ENCODE measurements at regions not wholly inside any gene's neighbourhood (a gene's known extent, or its start where the extent isn't known, plus 50 kb on each side); places are given as distances from the start of the nearest gene placed in this dataset.

DNA sequence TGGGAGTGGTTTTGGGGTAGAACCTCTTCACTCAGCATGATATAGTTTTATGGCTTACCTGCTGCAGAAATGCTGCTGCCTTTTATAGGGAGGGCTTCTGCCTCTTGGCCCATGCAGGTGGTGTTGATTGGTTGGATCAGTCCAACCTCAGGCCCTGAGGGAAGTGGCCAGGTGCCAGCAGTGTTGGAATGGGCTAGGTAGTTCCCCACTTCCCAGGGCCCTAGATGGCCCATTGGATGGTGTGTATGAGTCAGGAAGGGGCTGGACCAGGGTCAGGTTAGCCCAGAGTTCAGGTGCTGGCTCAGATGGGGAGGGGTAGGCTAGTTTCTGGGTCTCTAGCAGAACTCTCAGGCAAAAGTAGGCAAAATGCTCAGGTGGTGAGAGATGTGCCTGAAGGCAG, 455.5 kb downstream of the CCSER2 start:
- DNase-seq (ENCODE audit: low read depth in 2 of 2): no peak

DNA sequence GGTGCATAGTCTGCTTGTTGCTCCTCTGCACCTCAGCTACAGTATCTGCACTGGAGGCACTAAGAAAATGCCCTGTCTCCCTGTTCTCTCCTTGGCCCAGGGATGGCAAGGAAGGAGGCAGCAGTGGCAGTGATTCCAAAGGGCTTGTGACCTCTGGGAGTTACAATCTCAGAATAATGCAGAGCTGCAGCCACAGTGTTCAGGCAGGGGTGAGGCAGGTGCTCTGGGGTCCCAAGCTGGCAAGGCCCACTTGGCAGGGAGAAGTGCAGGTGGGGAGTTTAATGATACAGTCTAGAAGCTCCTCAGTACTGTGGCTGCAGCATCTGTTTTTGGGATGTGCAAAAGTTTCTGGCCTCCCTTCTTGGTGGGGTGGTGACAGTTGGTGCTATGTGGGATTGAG, 456.4 kb downstream of the CCSER2 start:
- no peak for DNase-seq (ENCODE audit: low read depth in 2 of 2)

DNA sequence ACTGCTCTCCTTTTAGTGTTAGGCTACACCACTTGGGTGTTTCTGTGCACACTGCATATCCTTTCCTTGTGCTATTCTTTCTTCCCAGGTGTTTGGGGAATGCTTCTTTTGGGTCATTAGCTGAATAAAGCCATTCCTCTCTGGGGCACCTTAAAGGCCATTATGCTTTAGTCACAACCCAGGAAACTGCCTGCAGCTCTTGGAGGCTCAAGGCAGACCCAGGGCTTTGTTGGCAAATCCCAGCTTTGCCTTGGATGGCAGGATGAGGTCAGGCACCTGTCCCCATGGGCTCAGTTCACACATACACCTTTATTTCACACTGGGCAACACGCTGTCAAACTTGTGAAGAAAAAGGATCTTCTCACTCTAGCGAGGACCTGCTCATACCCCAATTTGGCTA, 460.6 kb downstream of the CCSER2 start:
- DNase-seq (ENCODE audit: low read depth in 2 of 2): no peak

DNA sequence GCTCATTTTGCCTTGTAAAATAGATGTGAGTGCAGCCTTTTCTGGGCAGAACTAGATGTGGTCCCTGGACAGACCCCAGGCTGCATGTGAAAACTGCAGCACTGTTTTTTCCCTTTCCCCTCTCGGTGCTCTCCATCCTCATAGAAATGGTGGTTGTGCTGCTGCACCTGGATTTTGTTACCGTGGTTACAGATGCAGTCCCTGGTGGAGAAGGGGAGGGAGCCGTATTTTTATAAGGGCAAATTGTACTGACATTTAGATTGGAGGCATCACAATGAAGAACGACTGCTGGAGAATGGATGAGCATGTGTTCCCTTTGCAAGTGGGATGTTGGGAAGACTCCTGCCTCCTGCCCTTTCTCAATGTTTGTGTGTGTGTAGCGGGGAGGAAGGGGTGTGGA, 469.9 kb downstream of the CCSER2 start:
- no peak for DNase-seq (ENCODE audit: low read depth in 2 of 2)

DNA sequence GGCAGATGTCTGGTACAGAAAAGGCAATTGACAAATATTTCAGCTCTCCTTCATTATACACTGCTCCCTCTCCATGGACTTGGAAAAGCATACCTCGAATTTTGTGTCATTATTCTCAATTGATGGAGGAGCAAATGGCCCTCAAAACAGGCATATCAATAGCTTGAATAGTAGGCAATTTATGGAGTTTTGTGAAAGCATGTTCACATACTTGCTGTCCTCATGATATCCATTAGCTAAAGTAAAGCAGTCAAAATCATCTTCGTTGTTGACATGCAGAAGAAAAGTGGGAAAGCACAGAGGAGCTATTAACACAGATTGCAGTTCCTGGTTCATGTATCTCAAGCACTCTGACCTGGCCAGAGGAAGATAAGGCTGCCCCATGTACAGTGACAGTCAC, 472.8 kb downstream of the CCSER2 start:
- DNase-seq (ENCODE audit: low read depth in 2 of 2): no peak

DNA sequence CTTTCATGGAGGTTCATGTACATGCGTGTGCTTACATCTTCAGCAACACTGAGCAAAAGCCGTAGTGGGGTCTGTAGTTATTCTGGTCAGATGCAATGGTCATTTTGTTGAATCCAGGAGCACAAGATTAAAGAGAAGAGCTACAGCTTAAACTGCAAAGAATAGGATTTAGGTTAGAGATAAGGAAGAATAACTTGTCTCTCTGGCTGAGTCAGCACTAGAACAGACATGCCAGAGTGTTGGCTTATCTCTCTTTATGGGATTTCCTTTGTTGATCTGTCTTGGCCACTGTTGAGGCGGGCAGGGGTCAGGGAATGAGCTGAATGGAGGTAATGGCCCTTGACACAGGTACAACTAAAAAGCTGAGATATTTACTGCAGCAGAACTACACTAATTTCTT, 473.5 kb downstream of the CCSER2 start:
- no peak for DNase-seq (ENCODE audit: low read depth in 2 of 2)

DNA sequence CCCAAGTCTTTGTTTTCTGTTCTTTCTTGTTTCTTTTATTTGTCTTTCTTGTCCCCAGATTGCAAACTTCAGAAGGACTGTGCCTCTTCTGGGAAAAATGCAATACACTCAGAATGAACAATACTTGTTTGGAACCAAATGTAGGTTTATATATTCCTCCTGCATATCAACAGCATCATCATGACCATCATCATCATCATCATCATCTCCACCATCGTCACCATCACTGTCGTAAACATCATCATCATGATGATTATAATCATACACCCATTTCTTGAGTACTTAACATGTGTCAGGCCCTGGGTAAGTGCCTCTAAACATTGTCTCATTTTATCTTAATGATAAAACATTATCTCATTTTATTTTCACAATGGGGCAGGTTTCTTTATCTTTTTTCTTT, 476.8 kb downstream of the CCSER2 start:
- no peak for DNase-seq (ENCODE audit: low read depth in 2 of 2)

DNA sequence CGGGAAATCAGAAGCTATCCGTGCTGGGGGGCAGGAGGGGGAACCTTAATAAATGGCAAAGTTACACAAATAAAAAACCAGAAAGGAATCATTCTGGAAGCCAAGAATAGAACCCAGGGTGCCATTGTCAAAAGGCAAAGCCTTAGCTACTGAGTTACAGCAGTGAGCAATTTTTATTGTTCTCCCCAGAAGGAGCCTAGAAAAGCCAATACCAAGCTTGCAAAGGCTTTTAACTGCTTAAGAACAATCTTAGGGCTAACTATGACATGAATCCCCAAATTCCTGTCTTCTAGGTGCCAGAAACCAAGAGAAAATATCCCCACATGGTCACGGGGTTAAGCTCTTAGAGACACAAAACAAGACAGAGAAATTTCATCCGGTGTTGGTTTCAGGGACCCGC, 482.7 kb downstream of the CCSER2 start:
- no peak for DNase-seq (ENCODE audit: low read depth in 2 of 2)

DNA sequence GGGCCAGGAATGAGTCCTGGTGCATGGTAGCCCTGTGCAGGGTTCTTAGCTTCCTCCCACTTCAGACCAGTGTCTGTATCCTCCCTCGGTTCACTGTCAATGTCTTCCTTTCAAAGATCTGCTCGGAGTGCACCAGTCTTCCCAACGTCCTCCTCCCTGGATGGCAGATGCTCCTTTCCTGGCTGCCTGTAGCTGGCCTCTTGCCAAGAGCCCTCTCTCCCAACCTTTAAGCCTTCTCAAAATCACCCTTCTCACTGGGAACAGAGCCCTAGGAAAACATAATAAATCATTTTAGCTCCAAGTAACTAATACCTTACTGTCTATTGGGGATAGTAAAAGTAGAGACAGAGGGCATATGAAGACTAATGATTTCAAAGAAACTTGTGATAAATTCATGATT, 490.6 kb downstream of the CCSER2 start:
- DNase-seq (ENCODE audit: low read depth in 2 of 2): no peak

DNA sequence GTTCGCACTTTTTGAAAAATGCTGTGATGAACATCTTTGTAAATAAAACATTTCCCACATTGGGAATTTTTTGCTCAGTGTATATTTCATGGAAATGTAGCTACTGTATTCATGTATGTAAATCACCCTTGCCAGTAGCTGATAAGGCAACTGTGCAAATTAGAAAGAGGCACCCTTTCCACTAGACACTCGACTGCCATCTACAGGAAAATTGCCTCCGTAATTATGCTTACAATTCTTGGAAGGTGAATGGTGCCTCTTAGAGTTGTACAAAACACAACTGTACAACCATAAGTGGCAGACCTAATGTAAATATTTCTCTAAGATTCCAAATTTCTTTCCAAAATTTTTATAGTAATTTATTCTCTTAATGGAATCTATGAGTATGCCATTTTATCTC, 491.7 kb downstream of the CCSER2 start:
- DNase-seq (ENCODE audit: low read depth in 2 of 2): no peak

DNA sequence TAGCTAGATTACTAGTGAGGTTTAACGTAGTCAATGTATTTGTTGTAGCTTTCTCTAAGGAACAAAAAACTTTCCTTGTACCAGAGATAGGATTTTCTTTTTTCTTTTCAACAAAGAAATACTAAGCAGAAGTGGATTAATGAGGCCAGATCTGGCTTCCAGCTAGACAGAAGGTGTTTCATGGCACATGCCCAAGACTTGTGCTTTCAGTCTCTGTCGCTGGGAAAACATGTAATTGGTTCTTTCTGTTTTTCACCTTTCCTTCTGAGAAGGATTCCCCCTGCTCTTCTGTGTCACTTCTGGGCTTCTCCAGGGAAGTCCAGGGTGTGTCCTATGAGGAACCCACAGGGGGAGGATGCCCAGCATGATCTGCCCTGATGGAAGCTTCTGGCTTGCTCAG, 492.2 kb downstream of the CCSER2 start:
- no peak for DNase-seq (ENCODE audit: low read depth in 2 of 2)

DNA sequence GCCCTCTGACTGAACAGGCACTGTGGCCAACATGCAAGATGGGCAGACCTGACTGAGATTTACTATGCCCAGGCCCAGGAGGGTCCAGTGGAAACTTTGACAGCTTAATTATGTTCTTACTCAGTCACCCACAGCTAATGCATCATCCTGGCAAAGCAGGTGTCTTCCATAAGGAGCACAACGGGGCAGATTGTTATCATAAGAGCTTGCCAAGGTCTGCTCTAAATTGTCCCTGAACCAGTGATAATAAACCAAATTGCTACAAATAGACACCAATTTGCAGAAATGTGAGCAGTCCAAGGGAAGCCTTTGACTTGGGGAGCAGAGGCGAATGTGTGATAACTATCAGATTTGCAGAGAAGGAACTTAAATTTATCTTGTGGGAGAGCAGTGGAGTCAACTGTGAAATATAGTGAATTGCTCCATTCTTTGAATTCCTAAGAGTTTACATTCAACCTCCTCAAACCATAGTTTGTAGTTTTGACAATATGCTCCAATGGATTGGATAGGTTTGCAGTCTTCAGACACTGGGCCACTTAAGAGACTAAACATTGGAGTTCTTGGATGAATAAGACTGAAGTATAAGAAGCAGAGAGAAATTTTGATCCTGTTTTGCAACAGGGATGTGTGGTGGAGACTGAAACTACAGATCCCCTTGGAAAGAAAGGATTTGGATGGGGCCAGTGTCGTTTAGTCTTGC, 494.7 kb downstream of the CCSER2 start:
- DNase-seq (ENCODE audit: low read depth in 2 of 2): no peak

DNA sequence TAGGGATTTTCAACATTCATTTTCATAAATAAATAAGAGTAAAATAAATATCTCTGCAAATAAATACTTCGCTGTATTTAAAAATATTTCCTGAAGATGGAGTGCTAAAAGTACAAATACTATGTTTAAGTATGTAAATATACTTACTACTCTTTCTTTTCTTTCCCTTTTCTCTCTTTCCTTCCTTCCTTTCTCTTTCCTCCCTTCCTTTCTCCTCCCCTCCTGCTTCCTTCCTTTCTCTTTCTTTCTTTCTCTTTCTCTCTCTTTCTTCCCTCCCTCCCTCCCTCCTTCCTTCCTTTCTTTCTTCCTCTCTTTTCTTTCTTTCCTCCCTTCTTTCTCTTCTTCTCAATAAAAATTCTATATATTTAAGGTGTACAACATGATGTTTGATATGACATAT, 496.1 kb downstream of the CCSER2 start:
- DNase-seq (ENCODE audit: low read depth in 2 of 2): no peak

DNA sequence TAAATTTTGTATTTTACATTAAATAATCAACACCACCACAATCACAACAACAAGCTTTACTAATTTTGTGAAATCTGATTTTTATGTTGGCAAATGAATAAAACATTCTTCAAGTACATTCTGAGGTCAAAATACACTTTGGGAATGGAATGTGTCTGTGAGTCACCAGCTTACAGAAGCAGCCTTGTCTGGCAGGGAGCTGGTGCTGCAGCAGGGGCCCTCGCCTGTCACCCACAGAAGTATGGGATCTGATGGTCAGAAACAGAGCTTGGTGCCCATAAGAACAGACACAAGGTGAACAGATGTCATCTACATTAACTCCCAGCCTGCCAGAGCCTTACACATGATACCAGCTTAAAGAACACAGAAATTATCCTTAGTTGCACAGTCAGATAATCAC, 496.9 kb downstream of the CCSER2 start:
- DNase-seq (ENCODE audit: low read depth in 2 of 2): no peak

DNA sequence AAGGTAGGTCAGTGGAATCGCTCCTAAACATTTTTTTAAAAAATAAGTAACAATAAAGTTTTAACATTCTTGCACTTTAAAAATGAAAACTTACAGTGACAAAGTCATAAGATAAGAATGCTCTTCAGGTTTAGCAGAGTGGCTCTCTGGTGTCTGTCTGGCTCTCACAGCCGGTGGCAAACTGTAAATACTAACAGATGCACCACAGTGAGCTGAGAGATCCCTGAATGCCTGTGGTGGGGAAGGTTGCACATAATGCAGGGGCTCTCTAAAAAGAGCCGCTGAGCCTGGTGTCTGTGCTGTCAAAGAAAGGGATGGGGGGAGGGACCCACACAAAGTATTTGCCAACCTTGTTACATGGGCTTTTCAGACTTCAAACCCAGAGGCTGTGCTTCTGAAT, 498.3 kb downstream of the CCSER2 start:
- no peak for DNase-seq (ENCODE audit: low read depth in 2 of 2)

DNA sequence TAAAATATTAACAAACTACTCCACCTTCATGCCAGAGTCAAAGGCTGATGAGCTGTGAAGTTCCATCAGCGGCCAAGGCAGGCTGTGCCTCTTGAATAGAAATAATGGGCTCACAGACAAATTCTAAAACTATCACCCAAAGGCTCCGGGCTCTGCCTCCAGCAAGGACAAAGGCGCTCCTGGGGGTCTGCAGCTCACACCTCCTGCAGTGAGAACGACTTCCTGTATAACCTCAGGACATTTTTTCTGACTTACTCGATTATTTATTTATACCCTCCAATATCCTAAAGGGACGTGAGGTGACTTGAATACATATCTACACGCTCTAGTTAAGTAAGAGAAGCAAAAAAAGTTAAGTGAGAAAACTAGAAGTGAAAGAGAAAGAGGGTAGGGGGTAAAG, 500.7 kb downstream of the CCSER2 start:
- no peak for DNase-seq (ENCODE audit: low read depth in 2 of 2)

DNA sequence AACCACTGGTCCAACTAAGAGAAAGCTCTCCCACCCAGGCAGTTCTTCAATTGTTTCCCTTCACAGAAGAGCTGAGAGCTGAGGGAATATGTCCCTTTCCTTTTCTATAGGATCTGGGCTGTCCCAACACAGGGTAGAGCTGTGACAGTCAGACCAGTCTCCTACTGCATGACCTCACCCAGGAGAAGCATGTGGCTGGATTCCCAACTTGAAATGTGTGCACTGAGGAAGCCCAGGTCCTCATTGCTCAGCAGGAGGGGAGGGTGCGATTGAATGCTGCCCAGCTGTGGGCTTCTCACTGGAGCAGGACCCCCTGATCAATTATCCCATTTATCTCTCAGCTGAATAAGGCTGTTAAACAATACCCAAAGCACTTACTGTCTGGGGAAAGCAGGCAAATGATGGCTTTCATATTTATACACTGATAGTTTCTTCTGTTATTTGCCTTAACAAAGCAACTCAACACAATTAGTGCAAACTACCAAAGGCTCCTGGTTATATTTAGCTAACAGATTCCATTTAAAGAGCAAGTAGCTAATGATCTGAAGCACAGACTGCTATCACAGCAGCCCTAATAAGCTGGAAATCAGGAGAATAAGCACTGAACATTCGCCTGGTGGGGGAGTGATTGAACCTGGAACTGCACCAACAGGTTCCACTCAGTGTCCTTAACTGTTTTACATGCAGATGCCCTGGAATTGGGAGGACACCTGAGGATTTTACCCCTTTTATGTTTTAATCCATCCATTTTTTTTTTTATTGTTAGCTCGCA, 508.8 kb downstream of the CCSER2 start:
- DNase-seq (ENCODE audit: low read depth in 2 of 2): no peak

DNA sequence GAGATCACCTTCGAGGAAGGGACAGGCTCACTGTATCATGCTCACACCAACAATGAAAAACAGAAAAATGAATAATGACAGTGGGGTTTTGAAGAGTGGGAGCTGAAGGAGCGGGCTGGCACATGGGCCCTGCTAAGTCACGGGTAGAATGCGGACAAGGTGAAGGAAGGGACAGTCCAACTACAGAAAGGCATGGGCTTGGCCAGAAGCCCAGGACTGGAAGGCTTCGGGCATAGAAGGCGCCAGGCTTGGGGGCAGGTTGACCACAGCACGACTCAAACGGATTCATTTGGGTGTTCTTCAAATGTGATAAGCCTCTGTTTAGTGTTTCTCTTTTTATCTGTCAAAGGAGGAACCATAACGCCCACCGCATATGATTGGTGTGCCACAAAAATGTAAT, 509.5 kb downstream of the CCSER2 start:
- no peak for DNase-seq (ENCODE audit: low read depth in 2 of 2)

DNA sequence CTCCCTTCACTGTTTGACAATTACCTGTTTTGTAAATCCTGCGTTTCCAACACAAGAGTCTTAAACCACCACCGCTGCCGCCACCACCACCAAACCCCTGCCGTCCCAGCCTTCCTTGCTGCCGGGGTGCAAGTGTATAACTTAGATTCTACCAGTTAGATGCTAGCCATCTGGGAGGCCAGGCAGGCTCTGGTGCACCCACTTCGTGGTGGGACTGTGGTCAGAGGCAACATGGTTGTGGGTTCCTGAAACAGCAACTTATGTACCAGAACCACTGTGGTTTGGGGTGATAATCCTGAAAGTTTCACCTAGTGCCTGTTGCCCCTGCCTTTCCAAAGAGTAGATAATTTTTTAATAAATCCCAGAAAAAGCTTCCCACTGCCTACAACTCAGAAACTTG, 510.5 kb downstream of the CCSER2 start:
- no peak for DNase-seq (ENCODE audit: low read depth in 2 of 2)

DNA sequence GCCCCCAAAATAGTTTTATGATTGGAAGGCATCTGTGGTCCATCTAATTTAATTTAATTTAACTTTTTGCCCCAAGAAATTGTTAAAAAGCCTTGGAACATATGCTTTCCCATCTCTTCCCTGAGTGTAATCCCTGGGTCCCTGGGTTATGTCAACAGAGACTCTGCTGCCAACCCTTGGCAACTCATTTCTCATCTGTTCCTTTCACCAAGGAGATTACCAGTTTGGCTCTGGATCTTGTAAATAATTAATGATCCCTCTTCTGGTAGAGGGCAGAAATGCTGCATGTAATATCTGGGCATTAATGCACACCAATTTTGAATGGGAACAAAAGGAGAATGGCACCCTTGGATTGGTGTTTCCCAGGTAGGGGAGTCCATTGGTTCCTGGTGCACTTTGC, 514.2 kb downstream of the CCSER2 start:
- DNase-seq (ENCODE audit: low read depth in 2 of 2): no peak

DNA sequence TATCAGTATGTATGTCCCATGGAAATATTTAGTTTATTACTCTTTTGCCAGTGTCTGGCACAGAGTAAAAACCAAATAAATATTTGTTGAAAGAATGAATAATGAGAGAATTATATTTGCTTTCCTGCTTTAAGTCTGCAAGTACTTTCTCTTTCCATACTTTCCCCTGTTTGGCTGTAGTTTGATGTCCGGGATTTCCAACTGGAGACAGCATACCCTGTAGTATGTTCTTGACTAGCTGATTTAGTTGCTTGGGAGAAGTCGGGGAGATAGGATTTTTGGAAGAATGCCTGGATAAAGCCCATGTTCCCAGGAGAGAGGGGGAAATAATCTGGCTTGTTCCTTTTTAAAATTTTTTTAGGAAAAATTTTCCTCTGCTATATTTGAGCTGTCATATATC, 516.1 kb downstream of the CCSER2 start:
- no peak for DNase-seq (ENCODE audit: low read depth in 2 of 2)

DNA sequence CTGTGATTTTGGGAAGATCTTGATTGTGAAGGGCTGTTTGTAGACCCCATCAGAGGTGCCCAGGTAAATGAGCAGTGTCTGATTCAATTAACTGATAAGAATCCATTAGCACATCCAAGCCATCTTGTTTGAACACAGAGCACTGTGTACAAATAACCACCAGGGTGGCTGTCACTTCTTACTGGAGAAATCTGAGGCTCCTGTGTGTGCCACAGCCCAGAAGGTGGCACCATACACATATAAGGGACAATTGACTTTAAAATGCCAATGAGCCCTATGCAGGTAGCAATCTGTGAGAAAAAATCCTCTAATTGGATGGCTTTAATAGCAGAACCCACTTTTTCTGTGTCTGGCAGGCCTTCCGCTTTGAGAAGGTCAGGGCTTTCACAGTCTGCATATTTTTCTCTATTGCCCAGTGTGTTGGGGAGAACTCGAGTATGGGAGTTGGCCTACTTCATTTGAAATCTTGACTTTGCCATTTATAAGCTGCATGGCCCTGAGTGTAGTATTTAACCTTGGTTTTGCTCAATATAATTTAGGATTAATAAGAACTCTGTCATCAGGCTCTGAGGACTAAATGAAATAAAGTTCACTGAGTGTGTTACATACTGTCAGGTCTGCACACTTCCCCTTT, 517.4 kb downstream of the CCSER2 start:
- no peak for DNase-seq (ENCODE audit: low read depth in 2 of 2)

DNA sequence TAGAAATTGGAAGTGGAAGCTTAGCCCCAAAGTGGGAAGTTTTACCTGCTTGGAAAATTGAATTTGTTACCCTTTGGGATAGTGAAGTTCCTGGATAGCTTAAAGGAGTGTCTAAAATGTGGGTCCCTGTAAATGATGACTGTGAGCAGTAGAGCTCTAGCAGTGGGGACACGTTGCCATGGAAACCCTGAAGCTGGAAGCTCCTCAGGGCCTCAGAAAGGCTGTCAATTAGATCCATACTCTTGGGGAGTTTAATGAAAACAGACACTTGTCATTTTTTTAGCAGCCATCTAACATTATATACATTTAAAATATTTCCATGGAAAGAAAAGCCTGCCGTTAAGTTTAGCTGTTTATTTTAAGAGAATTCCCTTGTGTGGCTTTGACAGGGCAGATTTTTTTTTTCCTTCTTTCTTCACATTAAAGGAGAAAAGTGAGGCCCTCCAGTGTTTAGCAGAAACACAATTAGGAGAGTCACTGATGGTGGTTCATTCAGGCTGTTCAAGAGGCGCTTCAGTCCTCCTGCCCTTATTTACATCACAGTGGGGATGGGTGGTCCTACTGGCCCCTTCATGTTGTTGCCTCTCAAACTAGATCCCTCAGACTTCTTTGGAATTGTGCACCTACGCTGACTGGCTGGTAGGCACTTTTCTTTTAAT, 518.4 kb downstream of the CCSER2 start:
- DNase-seq (ENCODE audit: low read depth in 2 of 2): no peak

All from stimulated activated CD8-positive, alpha-beta memory T cell treated with anti-CD3 and anti-CD28 coated beads, Interleukin-2, amount 100 ng/mL, for 48 hours (primary cell).